8988T (cell line): ENCODE measurements at regions not wholly inside any gene's neighbourhood (a gene's known extent, or its start where the extent isn't known, plus 50 kb on each side); places are given as distances from the start of the nearest gene placed in this dataset.

Experiments used
- DNase-seq: peaks from one replicate; pipeline ENCODE4 v3.0.0; 2011

DNA sequence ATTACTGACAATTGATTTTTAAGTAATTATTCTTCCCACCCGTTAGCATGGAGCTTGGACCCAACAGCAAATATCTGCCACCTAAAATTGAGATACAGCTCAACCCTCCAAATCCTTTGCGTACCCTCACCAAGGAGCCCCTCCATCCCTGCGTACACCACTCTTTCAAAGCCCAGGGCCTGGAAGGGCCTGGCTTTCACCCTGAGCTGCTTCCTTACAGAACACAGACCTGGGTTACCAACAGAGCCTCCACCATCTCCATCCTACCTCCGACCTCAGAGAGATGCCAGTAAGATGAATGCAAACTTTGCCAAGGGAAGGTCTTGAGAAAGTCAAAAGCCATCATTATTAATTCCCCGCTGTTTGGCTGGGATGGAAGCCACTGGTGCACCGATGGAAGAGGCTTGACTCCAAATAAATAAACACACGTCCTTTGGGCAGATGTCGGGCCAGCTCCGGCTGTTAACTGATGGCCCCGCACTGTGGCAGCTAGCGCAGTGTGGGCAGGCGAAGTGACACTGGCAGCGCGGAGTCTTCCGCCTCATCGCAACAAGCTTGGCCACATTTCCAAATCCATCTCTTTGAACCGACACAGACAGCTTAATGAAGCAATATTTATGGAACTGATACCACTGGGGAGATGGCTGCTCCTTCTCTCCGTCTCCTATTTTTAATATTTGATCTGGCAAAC, 150.2 kb upstream of the VSTM2B start:
- no peak for DNase-seq

DNA sequence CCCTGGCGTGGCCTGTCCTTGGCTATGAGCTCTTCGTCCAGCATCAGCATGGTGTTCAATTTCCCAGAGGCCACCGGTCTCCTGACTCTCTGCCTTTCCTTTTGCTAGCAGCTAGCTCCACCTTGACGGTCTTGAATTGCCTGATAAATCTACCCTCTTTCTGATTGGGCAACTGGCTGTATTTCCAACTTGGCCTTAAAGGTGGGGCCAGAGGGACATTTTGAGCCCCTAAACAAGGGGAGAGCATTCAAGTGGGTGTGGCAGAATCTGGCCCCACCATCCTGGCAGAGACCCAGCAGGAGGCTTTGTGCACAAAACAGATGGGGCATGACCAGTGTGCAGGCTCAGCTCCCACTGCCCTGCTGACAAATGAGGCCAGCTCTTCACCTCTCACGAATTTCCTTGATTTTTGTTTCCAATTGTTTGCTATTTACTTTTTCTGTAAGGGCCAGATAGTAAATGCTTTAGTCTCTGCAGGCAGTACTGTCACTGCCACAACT, 148.9 kb upstream of the VSTM2B start:
- DNase-seq = no peak

DNA sequence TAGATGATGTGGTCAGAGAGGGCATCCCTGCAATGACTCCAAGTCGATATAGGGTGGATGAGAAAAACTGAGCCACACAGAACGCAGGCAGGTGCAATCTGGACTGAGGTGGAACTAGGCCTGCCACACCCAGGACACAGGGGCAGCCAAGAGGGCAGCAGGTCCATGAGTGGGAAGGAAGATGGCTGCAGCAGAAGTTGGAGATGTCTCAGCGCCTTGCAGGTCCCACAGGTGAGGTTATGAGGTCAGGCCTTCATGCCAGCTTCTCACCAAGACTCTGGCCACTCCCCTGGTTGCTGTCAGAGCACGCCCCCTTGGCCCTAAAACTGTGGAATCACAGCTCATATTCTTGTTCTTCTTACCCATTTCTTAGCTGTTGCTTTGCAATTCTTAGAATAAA, 147.7 kb upstream of the VSTM2B start:
- DNase-seq = no peak

DNA sequence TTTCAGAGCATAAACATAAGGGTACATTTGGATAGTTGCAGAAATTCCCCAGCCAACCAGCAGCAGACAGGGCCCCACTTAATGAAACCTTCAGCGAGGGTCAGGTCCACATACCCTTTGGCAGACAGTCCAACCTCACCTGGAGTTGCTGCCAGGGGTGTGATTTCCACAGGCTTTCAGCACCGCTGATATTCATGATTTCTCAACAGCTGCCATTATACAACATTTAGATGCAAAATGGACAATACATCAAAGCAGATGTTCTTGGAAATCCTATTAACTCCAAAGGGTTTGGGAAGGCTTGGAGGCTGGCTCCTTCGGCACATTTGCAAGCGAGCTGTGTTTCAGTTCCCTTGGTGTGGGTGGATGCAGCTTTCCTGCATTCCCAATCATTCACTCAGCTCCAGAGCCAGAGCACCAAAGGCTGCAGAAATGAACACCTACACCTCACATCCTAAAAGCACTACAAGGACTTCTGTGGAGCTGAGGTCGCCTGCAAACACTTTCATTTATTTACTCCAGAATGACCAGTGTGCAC, 147.2 kb upstream of the VSTM2B start:
- DNase-seq = peak; percentile 7

DNA sequence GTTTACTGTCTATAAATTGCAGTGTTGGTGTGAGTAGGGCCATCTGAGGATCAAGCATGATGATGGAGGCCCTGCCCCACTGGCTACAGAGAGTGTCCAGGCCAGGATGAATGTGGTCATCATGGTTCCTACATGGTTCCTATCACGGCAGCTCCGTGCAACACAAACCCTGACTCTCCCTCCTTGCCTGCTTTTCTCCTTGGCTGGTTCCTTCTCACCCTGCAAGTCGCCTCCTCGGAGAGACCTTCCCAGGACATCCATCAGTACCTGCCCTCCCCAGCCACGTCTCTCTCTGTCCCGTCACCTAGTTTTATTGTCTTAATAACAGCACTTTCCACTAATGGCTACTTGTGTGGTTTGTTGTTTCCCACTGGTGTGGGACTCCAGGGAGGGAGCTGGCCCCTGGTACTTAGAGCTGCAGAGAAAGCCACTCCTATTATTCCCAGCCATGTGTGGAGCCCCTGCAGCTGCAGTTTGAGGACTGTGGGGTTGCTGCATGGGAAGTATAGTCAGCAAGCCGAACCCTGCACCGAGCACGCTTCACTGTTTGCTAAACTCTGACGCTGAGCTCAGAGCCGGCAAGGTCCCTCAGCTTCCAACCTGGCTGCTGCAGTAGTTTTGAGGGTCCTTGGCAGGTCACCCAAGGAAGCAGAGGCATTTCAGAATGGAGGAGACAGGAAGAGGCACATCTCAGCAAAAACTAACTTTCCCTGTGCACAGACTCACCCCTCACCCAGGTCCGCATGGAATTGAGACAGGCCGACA, 146.4 kb upstream of the VSTM2B start:
- no peak for DNase-seq

DNA sequence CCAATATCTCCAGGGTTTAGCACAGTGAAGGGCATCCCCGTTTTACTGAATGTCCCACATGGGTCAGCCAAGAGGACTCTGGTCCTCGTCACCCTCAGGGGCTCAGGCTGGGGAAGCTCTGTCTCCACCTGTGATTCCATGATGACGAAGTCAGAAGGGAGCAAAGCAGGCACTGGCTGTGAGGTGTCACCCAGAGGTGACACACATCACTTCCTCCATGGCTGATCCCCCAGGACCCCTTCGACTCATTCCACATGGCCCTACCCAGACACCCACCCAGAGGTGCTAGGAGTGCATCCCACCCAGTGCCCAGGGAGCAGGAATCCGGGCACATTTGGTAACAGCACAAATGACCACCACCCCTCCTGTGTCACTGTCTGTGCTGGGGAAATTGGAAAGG, 145.2 kb upstream of the VSTM2B start:
- DNase-seq = peak; percentile 8

DNA sequence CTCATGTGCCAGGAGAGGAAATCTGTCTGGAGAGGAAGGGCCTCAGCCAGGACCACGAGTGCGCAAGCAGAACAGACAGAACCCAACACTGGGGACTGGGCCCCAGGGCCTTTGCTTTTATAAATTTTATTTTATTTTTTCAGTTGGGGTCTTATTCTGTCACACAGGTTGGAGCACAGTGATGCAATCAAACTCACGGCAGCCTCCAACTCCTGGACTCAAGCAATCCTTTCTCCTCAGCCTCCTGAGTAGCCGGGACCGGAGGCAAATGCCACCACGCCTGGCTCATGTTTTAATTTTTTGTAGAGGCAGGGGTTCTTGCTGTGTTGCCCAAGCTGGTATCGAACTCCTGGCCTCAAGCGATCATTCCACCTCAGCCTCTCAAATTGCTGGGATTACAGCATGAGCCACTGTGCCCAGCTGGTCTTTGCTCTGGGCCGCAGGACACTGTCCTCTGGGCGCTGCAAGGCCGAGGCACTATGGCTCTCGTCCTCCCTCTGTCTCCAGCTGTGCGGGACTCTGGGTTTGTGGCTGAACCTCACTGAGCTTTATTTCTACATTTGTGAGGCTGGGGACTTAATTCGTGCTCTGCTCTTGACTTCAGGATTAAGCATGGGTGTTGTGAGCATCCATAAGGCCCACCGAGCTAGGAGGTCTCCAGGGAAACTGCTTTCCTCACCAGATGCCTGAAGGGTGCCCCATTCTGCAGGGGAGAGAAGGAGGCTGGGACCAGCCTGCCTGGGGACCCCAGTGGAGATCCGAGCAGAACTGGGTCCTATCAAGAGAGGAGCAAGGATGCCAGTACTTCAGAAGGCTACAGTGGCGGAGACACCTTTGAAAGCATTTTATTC, 144.2 kb upstream of the VSTM2B start:
- no peak for DNase-seq

DNA sequence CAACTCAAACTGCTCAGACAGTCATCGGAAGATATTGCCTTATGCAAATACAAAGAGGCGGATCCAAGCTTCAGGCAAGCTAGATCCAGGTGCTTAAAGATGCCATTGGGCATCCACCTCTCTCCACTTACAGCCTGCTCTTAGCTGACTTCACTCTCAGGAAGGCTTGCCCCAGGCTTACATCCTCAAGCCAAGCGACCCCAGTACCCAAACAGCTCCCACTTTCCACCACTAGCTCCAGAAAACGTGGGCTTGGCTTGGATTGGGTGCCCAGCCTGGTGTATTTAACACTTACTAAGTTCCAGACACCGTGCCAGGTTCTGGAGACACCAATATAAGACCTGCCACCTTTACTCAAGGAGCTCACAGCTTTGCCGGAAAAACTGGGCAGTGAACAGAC, 142.1 kb upstream of the VSTM2B start:
- no peak for DNase-seq

DNA sequence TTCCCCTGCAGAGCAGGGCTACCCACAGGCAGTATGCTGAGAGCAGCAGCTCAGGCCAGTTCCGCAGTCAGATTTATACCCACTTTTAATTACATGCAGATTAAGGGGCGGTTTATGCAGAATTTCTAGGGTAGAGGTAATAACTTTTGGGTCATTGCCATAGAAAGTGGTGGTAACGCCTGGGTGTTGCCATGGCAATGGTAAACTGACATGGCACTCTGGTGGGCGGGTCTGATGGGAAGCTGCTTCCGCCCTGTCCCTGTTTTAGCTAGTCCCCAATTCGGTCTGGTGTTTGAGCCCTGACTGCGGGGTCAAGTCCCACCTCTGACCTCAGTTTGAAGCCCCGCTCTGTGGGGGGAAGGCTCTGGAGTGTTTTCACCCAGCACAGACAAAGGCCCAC, 141.1 kb upstream of the VSTM2B start:
- no peak for DNase-seq

DNA sequence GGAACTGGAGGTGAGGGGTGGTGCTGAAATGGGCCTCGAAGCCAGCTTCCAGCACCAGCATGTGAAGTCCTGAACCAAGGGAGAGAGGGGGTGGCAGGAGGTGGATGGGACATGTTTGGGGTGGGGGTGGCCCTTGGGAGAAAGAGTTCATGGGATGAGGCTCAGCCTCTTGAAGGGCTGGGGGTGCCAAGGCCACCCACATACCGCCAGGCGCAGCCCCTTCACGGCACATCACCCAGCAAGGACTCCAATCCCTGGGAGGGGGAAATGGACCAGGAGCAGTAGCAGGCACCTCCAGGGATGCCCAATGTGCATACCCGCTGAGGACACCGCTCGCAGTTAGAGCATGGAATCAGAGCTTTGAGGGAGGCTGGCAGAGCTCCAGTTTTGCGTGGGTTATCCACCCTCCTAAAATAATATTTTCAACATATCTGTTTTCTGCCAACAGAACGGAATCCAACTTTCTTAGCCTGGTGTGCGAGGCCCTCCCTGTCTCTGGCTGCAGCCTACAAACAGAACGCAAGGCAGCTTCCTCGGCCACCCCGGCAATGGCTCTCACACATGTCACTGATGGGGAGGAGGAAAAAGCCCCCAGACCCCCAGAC, 140.5 kb upstream of the VSTM2B start:
- DNase-seq = no peak

DNA sequence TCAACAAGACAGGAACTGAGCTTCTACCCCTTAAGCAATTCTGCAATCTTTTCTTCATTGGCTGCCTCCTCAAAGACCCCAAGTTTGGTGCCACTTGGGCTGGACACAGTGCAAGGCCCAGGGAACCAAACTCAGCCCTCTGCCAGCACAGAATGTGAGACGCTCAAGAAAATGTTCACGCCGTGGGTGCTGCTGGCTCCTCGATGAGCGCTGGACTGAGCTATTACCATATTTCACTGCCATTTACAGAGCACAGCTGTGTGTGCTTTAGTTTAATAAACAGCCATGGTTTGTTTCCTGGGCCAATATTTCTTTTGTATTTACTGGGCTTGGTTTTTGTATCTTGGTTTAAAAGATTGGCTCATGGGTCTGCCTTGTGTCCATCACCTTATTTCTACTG, 138.8 kb upstream of the VSTM2B start:
- no peak for DNase-seq

DNA sequence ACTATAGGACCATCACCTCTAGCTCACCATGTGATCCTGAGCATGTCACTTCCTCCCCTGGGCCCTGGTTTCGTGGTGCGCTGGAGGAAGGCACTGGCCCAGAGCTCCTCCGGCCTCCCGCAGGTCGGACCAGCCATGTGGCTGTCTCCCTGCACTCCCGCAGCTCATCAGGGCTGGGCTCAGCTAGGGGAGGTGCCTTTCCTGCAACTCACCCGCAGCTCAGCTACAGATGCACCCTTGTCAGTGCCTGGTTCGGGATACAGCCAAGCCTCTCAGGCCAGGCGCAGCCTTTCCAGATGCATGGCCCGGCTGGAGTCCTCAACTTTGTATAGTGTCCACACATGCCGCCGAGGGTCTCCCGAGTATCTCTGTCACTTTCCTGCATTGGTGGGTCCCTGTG, 138.2 kb upstream of the VSTM2B start:
- no peak for DNase-seq

DNA sequence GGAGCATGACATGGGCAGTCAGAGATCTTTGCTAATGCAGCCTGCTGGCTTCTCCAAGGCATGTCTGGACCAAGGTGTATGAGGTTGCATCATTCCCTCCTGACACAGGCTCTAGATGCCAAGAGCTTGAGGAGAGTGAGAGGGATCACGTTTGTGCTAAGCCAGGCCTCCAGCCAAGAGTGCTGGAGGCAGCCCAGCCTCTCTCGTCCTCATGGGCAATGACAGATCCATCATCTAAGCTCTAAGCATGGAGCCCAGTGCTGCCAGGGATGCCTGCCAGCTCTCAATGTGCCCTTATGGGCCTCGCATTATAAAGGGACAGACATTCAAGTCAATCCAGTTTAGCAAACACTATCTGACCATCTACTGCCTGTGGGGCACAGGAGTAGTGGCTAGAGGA, 136.3 kb upstream of the VSTM2B start:
- no peak for DNase-seq

DNA sequence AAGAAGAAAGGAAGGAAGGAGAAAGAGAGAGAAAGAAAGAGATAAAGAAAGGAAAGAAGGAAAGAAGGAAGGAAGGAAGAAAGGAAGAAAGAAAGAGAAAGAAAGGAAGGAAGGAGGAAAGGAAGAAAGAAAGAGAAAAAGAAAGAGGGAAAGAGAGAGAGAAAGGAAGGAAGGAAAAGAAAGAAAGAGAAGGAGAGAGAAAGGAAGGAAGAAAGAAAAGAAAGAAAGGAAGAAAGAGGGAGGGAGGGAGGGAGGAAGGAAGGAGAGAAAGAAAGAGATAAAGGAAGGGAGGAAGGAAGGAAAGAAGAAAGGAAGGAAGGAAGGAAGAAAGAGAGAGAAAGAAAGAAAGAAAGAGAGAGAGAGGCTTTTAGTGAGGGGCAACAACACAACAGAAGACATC, 135.1 kb upstream of the VSTM2B start:
- no peak for DNase-seq

DNA sequence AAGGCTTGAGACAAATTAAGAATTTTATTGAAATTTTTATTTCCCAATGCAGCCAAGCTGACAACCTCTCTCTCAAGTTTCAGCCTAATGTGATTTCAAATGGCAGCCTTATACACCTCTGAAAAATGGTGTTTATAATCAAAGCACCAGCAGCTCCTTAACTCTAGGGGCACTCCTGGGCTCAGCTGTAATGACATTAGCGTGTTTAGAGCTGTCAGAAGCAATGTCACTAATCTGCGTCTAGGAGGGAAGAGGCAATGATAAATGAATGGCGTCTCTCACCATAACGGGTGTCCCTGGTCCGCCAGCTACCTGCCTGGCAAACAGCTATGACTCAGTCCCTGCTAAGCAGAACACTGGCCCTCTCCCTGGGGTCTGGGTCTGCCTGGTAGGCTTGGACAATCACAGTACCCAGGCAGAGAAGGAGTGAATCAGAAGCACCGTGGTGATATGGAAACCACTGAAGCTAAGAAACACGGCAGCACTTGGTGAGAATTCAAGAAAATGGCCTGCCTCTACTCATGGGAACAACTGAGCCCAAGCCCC, 131.8 kb upstream of the VSTM2B start:
- DNase-seq = no peak

DNA sequence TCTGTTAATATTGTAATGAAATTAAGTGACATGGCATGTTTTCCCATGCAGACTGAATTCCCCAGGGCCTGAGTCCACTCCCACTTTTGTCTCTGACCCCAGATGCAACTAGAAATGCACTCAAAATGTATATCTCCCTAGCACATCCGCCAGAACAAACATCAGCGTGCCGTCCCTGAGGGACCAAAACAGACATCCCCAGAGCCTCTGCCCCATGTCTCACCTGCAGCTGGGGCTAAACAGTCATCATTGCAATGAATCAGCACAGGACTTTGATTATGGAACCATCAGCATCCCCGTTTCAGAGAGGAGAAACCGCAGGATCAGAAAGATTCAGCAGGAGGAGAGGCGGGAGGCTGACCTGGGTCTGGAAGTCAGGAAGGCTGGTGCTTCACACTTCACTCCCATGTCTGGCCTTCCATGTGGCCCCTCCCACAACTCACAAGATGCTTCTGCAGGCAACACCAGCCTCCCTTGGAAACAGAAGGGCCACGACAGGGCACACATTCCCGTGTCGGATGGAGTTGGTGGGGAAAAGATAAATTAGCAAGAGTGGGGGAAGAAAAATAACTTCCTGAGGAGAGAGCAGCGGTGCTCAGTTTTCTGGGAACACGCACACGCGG, 130.6 kb upstream of the VSTM2B start:
- DNase-seq = no peak

DNA sequence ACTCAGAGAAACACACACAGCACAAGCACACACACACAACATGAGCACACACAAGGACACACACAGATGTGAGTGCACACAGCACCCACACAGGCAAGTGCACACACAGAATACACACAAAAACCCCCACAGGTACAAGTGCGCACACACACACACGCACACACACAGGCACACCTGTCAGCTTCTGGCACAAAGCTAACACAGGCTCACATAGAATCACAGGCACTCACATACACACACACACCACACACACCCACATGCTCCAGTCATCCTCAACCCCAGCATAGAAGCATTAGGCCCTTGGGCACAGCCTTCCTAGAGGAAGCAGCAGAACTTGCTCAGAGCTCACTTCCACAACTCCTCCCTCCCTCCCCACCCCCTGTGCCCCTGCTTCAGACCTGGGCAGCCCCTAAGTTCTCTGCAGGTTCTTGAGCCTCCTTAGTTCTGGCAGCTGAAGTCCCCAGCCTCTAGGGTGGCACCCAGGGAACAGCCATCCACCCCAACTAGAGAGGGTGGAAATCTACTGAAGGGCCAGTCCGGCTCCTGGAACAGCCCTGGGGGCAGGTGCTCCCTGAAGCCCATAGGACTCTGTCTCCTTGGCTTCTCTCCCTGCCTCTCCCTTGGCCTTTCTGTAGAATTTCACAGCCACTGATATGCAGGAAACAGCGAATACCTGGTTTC, 129.9 kb upstream of the VSTM2B start:
- DNase-seq = no peak

DNA sequence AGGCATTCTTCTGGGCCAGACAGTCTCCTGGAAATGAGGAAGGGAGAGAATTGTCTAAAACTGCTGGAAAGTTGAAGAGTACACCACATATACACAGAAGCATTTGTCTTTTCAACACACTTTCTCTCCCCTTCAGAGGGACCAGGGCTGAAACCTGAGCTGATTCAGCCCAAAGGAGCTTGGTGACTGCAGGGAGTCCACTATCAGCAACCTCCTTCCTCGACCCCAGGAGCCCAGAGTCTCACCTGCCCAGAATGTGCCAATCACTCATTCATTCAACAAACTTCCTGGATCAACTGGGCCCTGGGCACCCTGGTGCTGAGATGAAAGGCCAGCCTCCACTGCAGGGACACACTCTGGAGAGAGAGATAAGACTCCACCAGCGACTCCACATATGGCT, 128.9 kb upstream of the VSTM2B start:
- no peak for DNase-seq

DNA sequence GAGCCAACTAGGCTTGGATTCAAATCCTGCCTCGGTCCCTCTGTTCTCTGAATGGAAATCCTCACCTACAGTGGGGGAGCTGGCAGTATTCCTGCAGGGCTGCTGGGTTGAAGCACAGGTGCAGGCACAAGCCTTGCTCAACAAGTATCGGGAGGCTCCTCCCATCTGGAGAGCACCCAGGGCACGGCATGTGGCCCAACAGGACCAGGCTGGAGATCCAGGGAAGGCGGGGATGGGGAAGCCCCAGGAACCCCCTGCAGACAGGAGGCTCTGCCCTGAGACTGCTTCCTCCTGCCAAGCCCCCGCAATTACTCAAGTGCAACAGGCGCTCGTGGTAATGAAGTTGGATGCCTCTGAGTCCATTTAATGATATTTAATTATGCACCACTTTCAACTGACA, 128.0 kb upstream of the VSTM2B start:
- DNase-seq = no peak

DNA sequence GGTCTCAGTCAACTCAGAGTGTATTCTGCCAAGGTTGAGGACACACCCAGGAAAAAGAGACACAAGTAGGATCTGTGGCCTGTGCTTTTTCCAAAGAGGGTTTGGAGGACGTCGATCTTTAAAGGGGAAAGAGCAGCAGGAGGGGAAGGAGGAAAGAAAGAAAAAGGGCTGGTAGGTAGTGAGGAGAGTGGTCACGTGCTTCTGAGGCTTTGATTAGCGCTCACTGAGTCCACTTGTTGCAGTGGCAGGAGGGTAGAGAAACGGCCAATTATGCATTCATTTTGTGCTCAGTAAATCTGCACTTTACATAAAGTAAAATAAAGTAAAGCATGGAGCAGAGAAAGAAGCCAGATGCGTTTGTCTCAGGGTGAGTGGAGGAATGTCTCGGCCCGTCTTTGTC, 126.0 kb upstream of the VSTM2B start:
- DNase-seq = no peak

DNA sequence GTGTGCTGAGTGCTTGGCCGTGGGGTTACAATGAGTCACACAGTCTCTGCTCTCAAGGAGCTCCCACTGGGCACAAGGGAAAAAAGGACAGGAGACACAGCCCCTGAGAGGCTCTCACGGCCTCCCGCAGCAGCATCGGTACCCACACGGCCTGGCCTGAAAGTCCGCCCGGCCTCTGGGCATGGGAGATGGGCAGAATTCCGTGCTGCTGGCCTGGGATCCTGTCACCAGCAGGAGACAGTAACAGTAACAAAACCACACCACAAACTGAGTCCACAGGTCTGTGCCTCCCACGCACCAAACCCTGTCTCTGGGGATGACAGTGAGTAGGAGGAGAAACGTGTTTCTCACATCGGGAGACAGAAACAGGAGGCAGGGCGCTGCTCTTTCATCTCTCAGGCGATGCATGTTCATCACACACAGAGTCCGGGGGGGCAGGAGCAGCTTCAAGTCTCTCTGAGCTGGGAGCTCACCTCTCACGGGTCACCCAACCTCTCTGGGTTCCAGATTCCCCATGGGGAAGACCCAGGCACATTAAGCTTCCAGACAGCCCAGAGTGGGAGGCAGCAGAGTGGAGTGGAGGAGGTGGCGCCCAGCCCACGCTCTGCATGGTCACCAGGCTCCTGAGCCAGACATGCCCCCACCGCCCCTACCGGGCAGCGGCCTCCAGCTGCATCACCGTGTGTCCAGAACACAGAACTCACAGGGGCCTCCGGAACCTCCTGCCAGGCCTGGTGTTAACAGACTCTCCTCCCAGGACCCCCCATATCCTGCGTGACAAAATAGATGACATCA, 124.7 kb upstream of the VSTM2B start:
- no peak for DNase-seq
